ENCODE measurements at regions not wholly inside any gene's neighbourhood (a gene's known extent, or its start where the extent isn't known, plus 50 kb on each side); places are given as distances from the start of the nearest gene placed in this dataset.

GRCh38 chr5:42879291-42879690 is 67.6 kb upstream of the SELENOP start:
- DNase-seq (ENCODE audit: low read depth, low spot score): no peak
- H3K36me3 ChIP-seq (ENCODE audit: insufficient read depth, insufficient read length, low read length): no peaks in the 10 kb centered on the region
- no peaks in the 10 kb centered on the region for H3K4me1 ChIP-seq (ENCODE audit: insufficient read depth, insufficient read length)
- no peak overlapping the region for H3K4me3 ChIP-seq (ENCODE audit: insufficient read length, low read depth)
- no peaks in the 10 kb centered on the region for H3K9me3 ChIP-seq (ENCODE audit: insufficient read depth, low read length)
- TF ChIP-seq SUZ12 (IDR thresholded peaks at IDR 0.05; ENCODE audit: extremely low read depth, insufficient read depth, insufficient read length): no peak
- TF ChIP-seq ZNF274 (IDR thresholded peaks at IDR 0.05; ENCODE audit: low read depth, low read length): no peak
- no peak for TF ChIP-seq YY1 (IDR thresholded peaks at IDR 0.05; ENCODE audit: insufficient read depth, insufficient read length)
- no peaks in the 10 kb centered on the region for H3K27me3 ChIP-seq (ENCODE audit: insufficient read depth, insufficient read length)
- no peak overlapping the region for H3K9ac ChIP-seq (ENCODE audit: insufficient read length, low read depth)

DNA sequence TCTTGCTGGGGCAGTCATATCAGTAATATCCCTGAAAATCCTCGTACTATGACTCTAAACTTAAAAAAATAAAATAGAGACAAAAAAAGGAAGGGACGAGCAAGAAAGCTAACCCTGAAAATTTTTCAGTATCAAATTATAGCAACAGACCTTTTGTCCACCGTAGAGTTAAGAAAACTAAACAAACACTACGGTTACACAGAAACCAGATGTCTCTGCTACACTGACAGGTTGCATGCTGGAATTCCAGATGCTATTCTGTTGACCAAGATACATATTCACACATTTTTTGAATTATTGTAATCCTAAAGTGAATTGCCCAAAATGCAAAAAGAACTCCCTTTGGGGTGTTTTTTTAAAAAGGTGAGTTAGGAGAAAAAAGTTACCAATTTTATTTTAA is 66.9 kb upstream of the SELENOP start:
- no peaks in the 10 kb centered on the region for H3K27me3 ChIP-seq (ENCODE audit: insufficient read depth, insufficient read length)
- no peaks in the 10 kb centered on the region for H3K36me3 ChIP-seq (ENCODE audit: insufficient read depth, insufficient read length, low read length)
- H3K4me3 ChIP-seq (ENCODE audit: insufficient read length, low read depth): no peak overlapping the region
- no peaks in the 10 kb centered on the region for H3K4me1 ChIP-seq (ENCODE audit: insufficient read depth, insufficient read length)
- no peak for TF ChIP-seq YY1 (IDR thresholded peaks at IDR 0.05; ENCODE audit: insufficient read depth, insufficient read length)
- no peak for TF ChIP-seq SUZ12 (IDR thresholded peaks at IDR 0.05; ENCODE audit: extremely low read depth, insufficient read depth, insufficient read length)
- no peak for TF ChIP-seq ZNF274 (IDR thresholded peaks at IDR 0.05; ENCODE audit: low read depth, low read length)
- H3K9ac ChIP-seq (ENCODE audit: insufficient read length, low read depth): no peak overlapping the region
- no peaks in the 10 kb centered on the region for H3K9me3 ChIP-seq (ENCODE audit: insufficient read depth, low read length)
- DNase-seq (ENCODE audit: low read depth, low spot score): no peak

GRCh38 chr5:42878041-42878440 is 66.3 kb upstream of the SELENOP start:
- Histone ChIP-seq H3K4me3 (ENCODE audit: insufficient read length, low read depth) (no peak overlapping the region), H3K36me3 (ENCODE audit: insufficient read depth, insufficient read length, low read length) (no peaks in the 10 kb centered on the region), H3K9me3 (ENCODE audit: insufficient read depth, low read length) (no peaks in the 10 kb centered on the region), H3K4me1 (ENCODE audit: insufficient read depth, insufficient read length) (no peaks in the 10 kb centered on the region), H3K9ac (ENCODE audit: insufficient read length, low read depth) (no peak overlapping the region), H3K27me3 (ENCODE audit: insufficient read depth, insufficient read length) (no peaks in the 10 kb centered on the region)
- TF ChIP-seq SUZ12 (IDR thresholded peaks at IDR 0.05; ENCODE audit: extremely low read depth, insufficient read depth, insufficient read length) (no peak), ZNF274 (IDR thresholded peaks at IDR 0.05; ENCODE audit: low read depth, low read length) (no peak), YY1 (IDR thresholded peaks at IDR 0.05; ENCODE audit: insufficient read depth, insufficient read length) (no peak)
- DNase-seq (ENCODE audit: low read depth, low spot score): no peak

- no peaks in the 10 kb centered on the region for H3K4me1 ChIP-seq (ENCODE audit: insufficient read depth, insufficient read length)
- H3K27me3 ChIP-seq (ENCODE audit: insufficient read depth, insufficient read length): no peaks in the 10 kb centered on the region
- DNase-seq (ENCODE audit: low read depth, low spot score): no peak
- no peaks in the 10 kb centered on the region for H3K36me3 ChIP-seq (ENCODE audit: insufficient read depth, insufficient read length, low read length)
- TF ChIP-seq SUZ12 (IDR thresholded peaks at IDR 0.05; ENCODE audit: extremely low read depth, insufficient read depth, insufficient read length): no peak
- H3K9ac ChIP-seq (ENCODE audit: insufficient read length, low read depth): no peak overlapping the region
- no peak overlapping the region for H3K4me3 ChIP-seq (ENCODE audit: insufficient read length, low read depth)
- H3K9me3 ChIP-seq (ENCODE audit: insufficient read depth, low read length): no peaks in the 10 kb centered on the region
Observed at GRCh38 chr5:42877431-42877830, 65.7 kb upstream of the SELENOP start.

- Histone ChIP-seq H3K9me3 (ENCODE audit: insufficient read depth, low read length) (no peaks in the 10 kb centered on the region), H3K9ac (ENCODE audit: insufficient read length, low read depth) (no peak overlapping the region), H3K27me3 (ENCODE audit: insufficient read depth, insufficient read length) (no peaks in the 10 kb centered on the region), H3K36me3 (ENCODE audit: insufficient read depth, insufficient read length, low read length) (no peaks in the 10 kb centered on the region), H3K4me3 (ENCODE audit: insufficient read length, low read depth) (no peak overlapping the region), H3K4me1 (ENCODE audit: insufficient read depth, insufficient read length) (no peaks in the 10 kb centered on the region)
- no peak for TF ChIP-seq SUZ12 (IDR thresholded peaks at IDR 0.05; ENCODE audit: extremely low read depth, insufficient read depth, insufficient read length)
- no peak for TF ChIP-seq YY1 (IDR thresholded peaks at IDR 0.05; ENCODE audit: insufficient read depth, insufficient read length)
- no peak for TF ChIP-seq ZNF274 (IDR thresholded peaks at IDR 0.05; ENCODE audit: low read depth, low read length)
- DNase-seq (ENCODE audit: low read depth, low spot score): no peak
Observed at GRCh38 chr5:42876375-42876844, 64.7 kb upstream of the SELENOP start.

DNA sequence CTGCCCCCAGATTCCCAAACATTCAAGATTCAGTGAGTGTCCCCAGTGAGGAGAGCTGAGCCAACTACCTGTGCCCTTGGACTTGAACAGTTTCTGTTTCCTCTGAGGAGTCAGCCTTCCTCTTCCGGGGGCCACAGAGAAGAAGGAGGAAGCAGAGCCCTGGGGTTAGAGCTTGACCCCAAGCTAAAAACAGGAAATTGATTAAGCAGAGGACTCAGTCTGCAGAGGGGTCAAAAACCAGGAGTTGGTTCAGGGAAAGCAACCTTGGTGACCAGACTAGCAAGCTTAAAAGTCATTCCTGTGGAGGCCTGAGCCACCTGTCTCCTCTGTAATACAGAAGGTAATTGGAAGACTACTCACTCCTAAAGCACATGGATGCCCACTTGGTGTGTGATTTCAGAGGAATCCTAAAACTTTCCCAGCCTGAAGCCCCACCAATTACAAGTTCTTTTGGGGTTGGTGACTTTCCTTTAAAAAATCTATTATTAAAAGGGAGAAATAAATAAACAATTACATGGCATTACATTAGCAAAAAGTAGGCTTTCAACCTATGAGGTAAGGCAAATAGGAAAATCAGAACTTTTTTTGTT is 64.2 kb upstream of the SELENOP start:
- no peak overlapping the region for H3K9ac ChIP-seq (ENCODE audit: insufficient read length, low read depth)
- H3K4me3 ChIP-seq (ENCODE audit: insufficient read length, low read depth): no peak overlapping the region
- no peaks in the 10 kb centered on the region for H3K4me1 ChIP-seq (ENCODE audit: insufficient read depth, insufficient read length)
- H3K27me3 ChIP-seq (ENCODE audit: insufficient read depth, insufficient read length): no peaks in the 10 kb centered on the region
- no peak for DNase-seq (ENCODE audit: low read depth, low spot score)
- H3K36me3 ChIP-seq (ENCODE audit: insufficient read depth, insufficient read length, low read length): no peaks in the 10 kb centered on the region
- TF ChIP-seq SUZ12 (IDR thresholded peaks at IDR 0.05; ENCODE audit: extremely low read depth, insufficient read depth, insufficient read length): no peak
- no peak for TF ChIP-seq YY1 (IDR thresholded peaks at IDR 0.05; ENCODE audit: insufficient read depth, insufficient read length)
- no peak for TF ChIP-seq ZNF274 (IDR thresholded peaks at IDR 0.05; ENCODE audit: low read depth, low read length)
- H3K9me3 ChIP-seq (ENCODE audit: insufficient read depth, low read length): no peaks in the 10 kb centered on the region

DNA sequence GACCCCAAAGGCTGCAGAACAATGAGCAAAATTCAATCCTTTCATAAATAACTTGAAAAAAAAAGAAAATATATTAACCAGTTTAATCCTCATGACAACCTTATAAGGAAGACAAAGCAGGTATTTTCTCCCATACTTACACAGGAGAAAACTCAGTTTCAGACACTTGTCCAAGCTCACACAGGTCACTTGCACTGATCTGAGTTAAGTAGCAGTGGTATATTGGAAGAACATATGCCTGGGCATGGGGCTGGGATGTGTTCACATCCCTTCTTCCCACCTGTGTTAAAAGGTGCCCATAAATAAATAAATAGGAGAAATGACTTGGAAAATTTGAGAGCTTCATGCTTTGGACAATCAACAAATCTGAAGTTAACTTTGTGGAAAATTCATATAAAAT is 63.5 kb upstream of the SELENOP start:
- Histone ChIP-seq H3K9ac (ENCODE audit: insufficient read length, low read depth) (no peak overlapping the region), H3K27me3 (ENCODE audit: insufficient read depth, insufficient read length) (no peaks in the 10 kb centered on the region), H3K4me3 (ENCODE audit: insufficient read length, low read depth) (no peak overlapping the region), H3K36me3 (ENCODE audit: insufficient read depth, insufficient read length, low read length) (no peaks in the 10 kb centered on the region), H3K9me3 (ENCODE audit: insufficient read depth, low read length) (no peaks in the 10 kb centered on the region), H3K4me1 (ENCODE audit: insufficient read depth, insufficient read length) (no peaks in the 10 kb centered on the region)
- no peak for DNase-seq (ENCODE audit: low read depth, low spot score)
- no peak for TF ChIP-seq YY1 (IDR thresholded peaks at IDR 0.05; ENCODE audit: insufficient read depth, insufficient read length)
- TF ChIP-seq SUZ12 (IDR thresholded peaks at IDR 0.05; ENCODE audit: extremely low read depth, insufficient read depth, insufficient read length): no peak
- TF ChIP-seq ZNF274 (IDR thresholded peaks at IDR 0.05; ENCODE audit: low read depth, low read length): no peak
